SU-DHL-6 (cell line): ENCODE measurements at regions not wholly inside any gene's neighbourhood (a gene's known extent, or its start where the extent isn't known, plus 50 kb on each side); places are given as distances from the start of the nearest gene placed in this dataset.

Experiments used
- CTCF ChIP-seq: fragments of 200-600 bp; sonication (generic); IDR thresholded peaks from one replicate; pipeline ENCODE4 v1.5.1; 2017; ENCODE audit warnings: antibody characterized with exemption, mild to moderate bottlenecking, low read length, moderate library complexity; ENCODE audit not compliant: insufficient read depth, poor library complexity, severe bottlenecking
- EZH2phosphoT487 ChIP-seq: fragments of 200-600 bp; sonication (generic), shearing (Covaris generic); conservative IDR thresholded peaks from 2 replicates; pipeline ENCODE4 v1.6.1; 2018; ENCODE audit warnings: mild to moderate bottlenecking, antibody characterized with exemption, low read length, moderate library complexity, mixed read lengths

DNA sequence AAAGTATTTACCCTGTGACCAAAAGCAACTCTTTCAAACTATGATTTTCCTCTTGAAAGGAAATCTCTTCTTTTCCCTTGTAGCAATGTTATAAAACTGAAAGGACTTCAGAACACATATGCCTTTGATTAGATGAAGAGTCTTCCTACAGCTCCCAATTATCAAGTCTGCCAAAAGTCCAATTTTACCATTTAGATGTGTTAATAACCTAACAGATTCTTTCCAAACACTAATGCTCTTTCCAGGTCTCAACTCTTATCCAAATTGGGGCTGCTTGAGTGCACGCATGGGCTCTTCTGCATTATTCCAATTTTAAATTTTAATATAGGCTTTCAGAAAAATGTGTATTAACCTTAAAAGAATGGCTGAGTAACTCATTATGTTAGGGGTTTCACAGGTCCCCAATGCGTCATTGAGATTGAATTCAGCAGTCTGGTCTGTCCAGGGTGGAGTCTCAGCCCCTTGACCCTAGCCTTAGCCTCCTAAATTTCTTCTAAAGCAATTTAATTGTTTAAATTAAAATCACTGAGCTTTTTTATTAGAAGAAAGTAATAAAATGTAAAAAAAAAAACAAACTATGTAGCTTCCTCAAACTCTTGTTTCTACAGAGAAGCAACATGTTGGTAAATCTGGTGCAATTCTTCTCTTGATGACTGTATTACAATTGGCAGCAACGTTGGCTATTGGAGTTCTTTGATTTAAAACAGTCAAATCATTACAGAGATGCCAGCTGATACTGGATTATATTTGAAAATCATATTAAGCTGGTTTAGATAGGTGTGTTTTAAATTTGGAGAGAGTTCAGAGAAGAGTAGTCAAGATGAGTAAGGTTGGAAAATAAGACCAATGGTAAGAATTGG lies 170.4 kb downstream of the DKK1 start:
- TF ChIP-seq CTCF (no peak), EZH2phosphoT487 (no peak)
